Esophagus squamous epithelium (tissue), 5 donors: ENCODE measurements at regions not wholly inside any gene's neighbourhood (a gene's known extent, or its start where the extent isn't known, plus 50 kb on each side); places are given as distances from the start of the nearest gene placed in this dataset.
"Not testable (repeated sequence)": the region's sequence is repeated elsewhere in the genome, so short reads cannot be mapped to it uniquely, and the experiment has no call there.

Experiments
- DNase-seq: peaks from one replicate; lab custom pipeline; 2025; lab: John Stamatoyannopoulos, UW
- H3K27ac ChIP-seq, 4 donors: fragments of 200-600 bp; sonication (generic); one replicate each; pipeline ENCODE4 v1.5.1; 2016 to 2019; ENCODE audit warnings: mild to moderate bottlenecking in 1 of 4
- H3K27me3 ChIP-seq, 4 donors: fragments of 200-600 bp; sonication (generic); 1 replicate in 3 of 4; 2 replicates in 1 of 4; pipeline versions ENCODE4 v1.5.1 to v1.6.0; 2017 to 2021; ENCODE audit warnings: antibody characterized with exemption in 1 of 4
- H3K36me3 ChIP-seq, 3 donors: fragments of 200-600 bp; sonication (generic); one replicate each; pipeline ENCODE4 v1.5.1; 2016 to 2019
- H3K4me1 ChIP-seq, 3 donors: fragments of 200-600 bp; sonication (generic); one replicate each; pipeline ENCODE4 v1.5.1; 2017 to 2019
- H3K4me3 ChIP-seq, 4 donors: fragments of 200-600 bp; sonication (generic); 1 replicate in 3 of 4; 2 replicates in 1 of 4; pipeline ENCODE4 v1.5.1; 2016 to 2019; ENCODE audit warnings: mild to moderate bottlenecking in 2 of 4, moderate library complexity in 1 of 4
- H3K9me3 ChIP-seq, 3 donors: fragments of 200-600 bp; sonication (generic); one replicate each; pipeline ENCODE4 v1.5.1; 2016 to 2019
- POLR2A ChIP-seq, 4 donors: fragments of 450-650 bp; IDR thresholded peaks; one replicate each; pipeline ENCODE4 v1.6.1; 2017; ENCODE audit warnings: antibody characterized with exemption in 4 of 4, mild to moderate bottlenecking in 4 of 4, moderate library complexity in 3 of 4
- WGBS, 2 donors: methylation state at CpG; one replicate each; pipeline ENCODE4 v1.1.5; 2018; 5-methylcytosine and 5-hydroxymethylcytosine counted together
- intact Hi-C: fragments of 100-400 bp; cut with DNase I; formaldehyde crosslinking; loops from one replicate; pipeline ENCODE4 v1.15.0; 2022
- TF ChIP-seq, protein P1 (sequence below), 6 experiments: fragments of 450-650 bp in 4 of 6; fragments of 200-600 bp in 2 of 6; sonication (generic) in 2 of 6; IDR thresholded peaks; one replicate each; pipeline ENCODE4 v1.5.1; 2016 to 2019; ENCODE audit warnings: antibody characterized with exemption in 6 of 6, mild to moderate bottlenecking in 4 of 6, moderate library complexity in 4 of 6
- donor health status: DM: yes; HTN: yes; CAD: no.

- no peaks in the 10 kb centered on the region for H3K36me3 ChIP-seq
- peaks cover 0 to 42% (median 0%) of the 10 kb centered on the region in 4 donors for H3K27me3 ChIP-seq
- H3K27ac ChIP-seq, result no peak overlapping the region
- TF ChIP-seq POLR2A (IDR thresholded peaks at IDR 0.05), result no peak
- TF ChIP-seq, protein P1, sequence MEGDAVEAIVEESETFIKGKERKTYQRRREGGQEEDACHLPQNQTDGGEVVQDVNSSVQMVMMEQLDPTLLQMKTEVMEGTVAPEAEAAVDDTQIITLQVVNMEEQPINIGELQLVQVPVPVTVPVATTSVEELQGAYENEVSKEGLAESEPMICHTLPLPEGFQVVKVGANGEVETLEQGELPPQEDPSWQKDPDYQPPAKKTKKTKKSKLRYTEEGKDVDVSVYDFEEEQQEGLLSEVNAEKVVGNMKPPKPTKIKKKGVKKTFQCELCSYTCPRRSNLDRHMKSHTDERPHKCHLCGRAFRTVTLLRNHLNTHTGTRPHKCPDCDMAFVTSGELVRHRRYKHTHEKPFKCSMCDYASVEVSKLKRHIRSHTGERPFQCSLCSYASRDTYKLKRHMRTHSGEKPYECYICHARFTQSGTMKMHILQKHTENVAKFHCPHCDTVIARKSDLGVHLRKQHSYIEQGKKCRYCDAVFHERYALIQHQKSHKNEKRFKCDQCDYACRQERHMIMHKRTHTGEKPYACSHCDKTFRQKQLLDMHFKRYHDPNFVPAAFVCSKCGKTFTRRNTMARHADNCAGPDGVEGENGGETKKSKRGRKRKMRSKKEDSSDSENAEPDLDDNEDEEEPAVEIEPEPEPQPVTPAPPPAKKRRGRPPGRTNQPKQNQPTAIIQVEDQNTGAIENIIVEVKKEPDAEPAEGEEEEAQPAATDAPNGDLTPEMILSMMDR (IDR thresholded peaks at IDR 0.05), result no peak
- no peak for DNase-seq
- intact Hi-C loops, result no loop called here
- H3K9me3 ChIP-seq, result no peaks in the 10 kb centered on the region
- 46% methylated on average over 6 of the region's 6 CpGs for WGBS, 2 donors
- H3K4me3 ChIP-seq, result peak overlapping the region in 2 of 4 donors; percentile 14 to 52
- H3K4me1 ChIP-seq, result peaks cover 0 to 9% (median 0%) of the 10 kb centered on the region in 3 donors
Observed at GRCh38 chr1:112855152-112855828, 100.7 kb downstream of the SLC16A1 start.

DNA sequence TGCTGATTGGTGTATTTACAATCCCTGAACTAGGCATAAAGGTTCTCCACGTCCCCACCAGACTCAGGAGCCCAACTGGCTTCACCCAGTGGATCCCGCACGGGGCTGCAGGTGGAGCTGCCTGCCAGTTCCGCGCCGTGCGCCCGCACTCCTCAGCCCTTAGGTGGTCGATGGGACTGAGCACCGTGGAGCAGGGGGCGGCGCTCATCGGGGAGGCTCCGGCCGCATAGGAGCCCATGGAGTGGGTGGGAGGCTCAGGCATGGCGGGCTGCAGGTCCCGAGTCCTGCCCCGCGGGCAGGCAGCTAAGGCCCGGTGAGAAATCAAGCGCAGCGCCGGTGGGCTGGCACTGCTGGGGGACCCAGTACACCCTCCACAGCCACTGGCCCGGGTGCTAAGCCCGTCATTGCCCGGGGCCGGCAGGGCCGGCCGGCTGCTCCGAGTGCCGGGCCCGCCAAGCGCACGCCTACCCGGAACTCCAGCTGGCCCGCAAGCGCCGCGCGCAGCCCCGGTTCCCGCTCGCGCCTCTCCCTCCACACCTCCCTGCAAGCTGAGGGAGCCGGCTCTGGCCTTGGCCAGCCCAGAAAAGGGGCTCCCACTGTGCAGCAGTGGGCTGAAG lies 101.5 kb downstream of the SLC16A1 start:
- Histone ChIP-seq H3K27me3 (peaks cover 0 to 50% (median 0%) of the 10 kb centered on the region in 4 donors), H3K4me1 (peaks cover 5 to 17% (median 7%) of the 10 kb centered on the region in 3 donors), H3K4me3 (peak overlapping the region in 3 of 4 donors; percentile 14 to 52 (median 20))
- 20% methylated on average over 5 of the region's 45 CpGs; no CpG with 5 or more reads in 1 of the 2 donors for WGBS, 2 donors
- intact Hi-C loops, DNase-seq, H3K36me3 ChIP-seq, H3K27ac ChIP-seq, H3K9me3 ChIP-seq: not testable (repeated sequence)

- peaks cover 0 to 56% (median 0%) of the 10 kb centered on the region in 4 donors for H3K27me3 ChIP-seq
- H3K4me3 ChIP-seq, H3K36me3 ChIP-seq, DNase-seq, H3K27ac ChIP-seq, intact Hi-C loops, H3K9me3 ChIP-seq: not testable (repeated sequence)
- peaks cover 8 to 22% (median 10%) of the 10 kb centered on the region in 3 donors for H3K4me1 ChIP-seq
- WGBS, 2 donors, result 91 to 93% methylated on average over 6 to 7 of the region's 8 CpGs
Observed at GRCh38 chr1:112853915-112854314, 102.1 kb downstream of the SLC16A1 start.

DNA sequence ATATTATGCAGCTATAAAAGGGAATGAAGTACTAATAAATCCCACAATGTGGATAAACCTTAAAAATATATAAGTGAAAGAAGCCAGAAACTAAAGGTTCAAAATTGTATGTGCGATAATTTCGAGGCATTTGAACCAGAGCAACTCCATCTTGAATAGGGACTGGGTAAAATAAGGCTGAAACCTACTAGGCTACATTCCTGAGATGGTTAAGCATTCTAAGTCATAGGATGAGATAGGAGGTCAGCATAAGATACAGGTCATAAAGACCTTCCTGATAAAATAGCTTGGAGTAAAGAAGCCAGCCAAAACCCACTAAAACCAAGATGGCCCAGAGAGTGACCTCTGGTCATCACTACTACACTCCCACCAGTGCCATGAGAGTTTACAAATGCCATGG lies 103.1 kb downstream of the SLC16A1 start:
- 90 to 94% methylated on average over 2 of the region's 2 CpGs for WGBS, 2 donors
- no peaks in the 10 kb centered on the region for H3K9me3 ChIP-seq
- intact Hi-C loops, result no loop called here
- no peak for DNase-seq
- no peak overlapping the region for H3K4me3 ChIP-seq
- H3K27ac ChIP-seq, result no peak overlapping the region
- TF ChIP-seq POLR2A (IDR thresholded peaks at IDR 0.05), result no peak
- TF ChIP-seq, protein P1 (IDR thresholded peaks at IDR 0.05), result no peak
- H3K27me3 ChIP-seq, result peaks cover 0 to 63% (median 0%) of the 10 kb centered on the region in 4 donors
- no peaks in the 10 kb centered on the region for H3K36me3 ChIP-seq
- peaks cover 8 to 22% (median 10%) of the 10 kb centered on the region in 3 donors for H3K4me1 ChIP-seq

DNA sequence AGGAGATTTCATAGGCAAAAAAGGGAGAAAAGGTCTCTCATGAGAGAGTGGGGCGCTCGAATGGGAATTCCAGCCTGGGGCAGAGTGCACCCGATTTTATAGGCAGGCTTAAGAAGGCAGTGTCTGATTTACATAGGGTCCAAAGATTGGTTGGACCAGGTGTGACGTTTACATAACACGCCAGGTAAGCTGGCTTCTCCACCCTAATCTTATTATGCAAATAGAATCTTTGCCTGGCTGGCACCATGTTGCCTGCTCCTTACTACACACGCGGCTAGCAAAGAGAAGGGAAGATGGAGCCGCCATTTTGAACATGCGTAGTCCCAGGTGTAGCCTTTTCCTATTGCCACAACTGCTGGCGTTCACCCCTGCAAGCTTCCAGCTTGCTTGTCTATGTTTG lies 103.7 kb downstream of the SLC16A1 start:
- no peak for DNase-seq
- TF ChIP-seq, protein P1 (IDR thresholded peaks at IDR 0.05), result no peak
- TF ChIP-seq POLR2A (IDR thresholded peaks at IDR 0.05), result no peak
- Histone ChIP-seq H3K9me3 (no peaks in the 10 kb centered on the region), H3K27me3 (peaks cover 0 to 63% (median 0%) of the 10 kb centered on the region in 4 donors), H3K27ac (no peak overlapping the region), H3K4me1 (peaks cover 8 to 22% (median 10%) of the 10 kb centered on the region in 3 donors), H3K4me3 (no peak overlapping the region), H3K36me3 (no peaks in the 10 kb centered on the region)
- intact Hi-C loops, result no loop called here
- 75 to 84% methylated on average over 8 to 10 of the region's 10 CpGs for WGBS, 2 donors
